ENCODE measurements at regions not wholly inside any gene's neighbourhood (a gene's known extent, or its start where the extent isn't known, plus 50 kb on each side); places are given as distances from the start of the nearest gene placed in this dataset.

GRCh38 chr9:100652850-100653249, 75.0 kb downstream of the CAVIN4 start:
- no peak for TF ChIP-seq CTCF (IDR thresholded peaks at IDR 0.05)
- no peak for TF ChIP-seq POLR2A (IDR thresholded peaks at IDR 0.05; ENCODE audit: low read depth)

All from esophagus muscularis mucosa (tissue), 3 donors.